ENCODE measurements at regions not wholly inside any gene's neighbourhood (a gene's known extent, or its start where the extent isn't known, plus 50 kb on each side); places are given as distances from the start of the nearest gene placed in this dataset.

GRCh38 chr7:145735061-145735460, 381.5 kb upstream of the CNTNAP2 start:
- no peak for TF ChIP-seq CTCF (IDR thresholded peaks at IDR 0.05)
- H3K4me3 ChIP-seq (ENCODE audit: low read depth in 1 of 2, low read length in 1 of 2): no peak overlapping the region

DNA sequence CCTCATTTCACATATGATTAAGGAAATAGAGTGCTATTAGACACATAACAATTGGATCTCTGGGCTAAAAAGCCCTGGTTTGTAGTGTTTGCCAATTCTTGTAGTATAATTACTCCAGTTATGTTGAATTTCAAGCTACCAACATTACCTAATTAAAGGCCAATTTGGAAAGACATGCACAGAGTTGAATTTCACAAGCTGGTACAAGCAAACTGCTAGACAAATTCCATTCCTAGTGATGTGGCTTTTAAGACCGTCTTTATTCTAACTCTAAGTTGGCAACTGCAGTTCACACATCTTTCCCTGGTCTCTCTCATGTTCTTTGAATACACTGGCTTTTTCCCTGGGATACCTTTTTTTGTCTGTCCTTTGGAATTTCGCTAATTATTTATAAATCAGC, 384.1 kb upstream of the CNTNAP2 start:
- Histone ChIP-seq H3K9me3 (no peaks in the 10 kb centered on the region), H3K4me3 (ENCODE audit: low read depth in 1 of 2, low read length in 1 of 2) (no peak overlapping the region), H3K27me3 (no peaks in the 10 kb centered on the region), H3K36me3 (no peaks in the 10 kb centered on the region), H3K27ac (no peak overlapping the region), H3K4me1 (ENCODE audit: control insufficient read depth in 1 of 2, insufficient read depth in 1 of 2, low read depth in 1 of 2, low read length in 1 of 2) (no peaks in the 10 kb centered on the region)
- TF ChIP-seq CTCF (IDR thresholded peaks at IDR 0.05): no peak

More at GRCh38 chr7:145735061-145735460, 381.5 kb upstream of the CNTNAP2 start:
- no peaks in the 10 kb centered on the region for H3K27me3 ChIP-seq
- no peak overlapping the region for H3K27ac ChIP-seq
- H3K9me3 ChIP-seq: no peaks in the 10 kb centered on the region
- no peaks in the 10 kb centered on the region for H3K36me3 ChIP-seq
- H3K4me1 ChIP-seq (ENCODE audit: control insufficient read depth in 1 of 2, insufficient read depth in 1 of 2, low read depth in 1 of 2, low read length in 1 of 2): no peaks in the 10 kb centered on the region

DNA sequence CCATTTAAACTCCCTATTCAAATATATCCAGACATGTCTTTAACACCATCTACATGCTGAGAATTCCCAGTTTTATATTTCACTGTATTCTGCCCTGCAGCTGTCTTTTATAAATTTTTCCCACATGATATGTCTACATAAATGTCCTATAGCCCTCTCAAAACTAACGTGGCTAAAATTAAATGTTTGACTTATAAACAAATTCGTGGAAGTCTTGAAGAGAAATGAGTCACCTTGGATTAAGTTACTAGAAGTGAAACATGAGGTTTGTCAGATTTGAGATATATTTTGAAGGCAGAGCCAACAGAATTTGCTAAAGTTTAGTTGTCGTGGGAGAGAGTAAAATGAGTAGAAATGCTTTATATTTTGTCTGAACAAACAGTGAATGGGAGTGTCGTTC, 386.9 kb upstream of the CNTNAP2 start:
- H3K27me3 ChIP-seq: no peaks in the 10 kb centered on the region
- H3K4me1 ChIP-seq (ENCODE audit: control insufficient read depth in 1 of 2, insufficient read depth in 1 of 2, low read depth in 1 of 2, low read length in 1 of 2): no peaks in the 10 kb centered on the region
- no peak overlapping the region for H3K4me3 ChIP-seq (ENCODE audit: low read depth in 1 of 2, low read length in 1 of 2)
- no peaks in the 10 kb centered on the region for H3K36me3 ChIP-seq
- H3K27ac ChIP-seq: no peak overlapping the region
- H3K9me3 ChIP-seq: no peaks in the 10 kb centered on the region
- no peak for TF ChIP-seq CTCF (IDR thresholded peaks at IDR 0.05)

- Histone ChIP-seq H3K27me3 (no peaks in the 10 kb centered on the region), H3K4me3 (ENCODE audit: low read depth in 1 of 2, low read length in 1 of 2) (no peak overlapping the region), H3K27ac (no peak overlapping the region), H3K4me1 (ENCODE audit: control insufficient read depth in 1 of 2, insufficient read depth in 1 of 2, low read depth in 1 of 2, low read length in 1 of 2) (no peaks in the 10 kb centered on the region), H3K36me3 (no peaks in the 10 kb centered on the region), H3K9me3 (no peaks in the 10 kb centered on the region)
- TF ChIP-seq CTCF (IDR thresholded peaks at IDR 0.05): no peak
Observed at GRCh38 chr7:145718129-145718528, 398.5 kb upstream of the CNTNAP2 start.

GRCh38 chr7:145700488-145700887, 416.1 kb upstream of the CNTNAP2 start:
- Histone ChIP-seq H3K9me3 (no peaks in the 10 kb centered on the region), H3K27ac (no peak overlapping the region), H3K27me3 (no peaks in the 10 kb centered on the region), H3K4me1 (ENCODE audit: control insufficient read depth in 1 of 2, insufficient read depth in 1 of 2, low read depth in 1 of 2, low read length in 1 of 2) (no peaks in the 10 kb centered on the region), H3K4me3 (ENCODE audit: low read depth in 1 of 2, low read length in 1 of 2) (no peak overlapping the region), H3K36me3 (no peaks in the 10 kb centered on the region)
- TF ChIP-seq CTCF (IDR thresholded peaks at IDR 0.05): no peak

Measured in neutrophil (primary cell).